ENCODE measurements at regions not wholly inside any gene's neighbourhood (a gene's known extent, or its start where the extent isn't known, plus 50 kb on each side); places are given as distances from the start of the nearest gene placed in this dataset.

DNA sequence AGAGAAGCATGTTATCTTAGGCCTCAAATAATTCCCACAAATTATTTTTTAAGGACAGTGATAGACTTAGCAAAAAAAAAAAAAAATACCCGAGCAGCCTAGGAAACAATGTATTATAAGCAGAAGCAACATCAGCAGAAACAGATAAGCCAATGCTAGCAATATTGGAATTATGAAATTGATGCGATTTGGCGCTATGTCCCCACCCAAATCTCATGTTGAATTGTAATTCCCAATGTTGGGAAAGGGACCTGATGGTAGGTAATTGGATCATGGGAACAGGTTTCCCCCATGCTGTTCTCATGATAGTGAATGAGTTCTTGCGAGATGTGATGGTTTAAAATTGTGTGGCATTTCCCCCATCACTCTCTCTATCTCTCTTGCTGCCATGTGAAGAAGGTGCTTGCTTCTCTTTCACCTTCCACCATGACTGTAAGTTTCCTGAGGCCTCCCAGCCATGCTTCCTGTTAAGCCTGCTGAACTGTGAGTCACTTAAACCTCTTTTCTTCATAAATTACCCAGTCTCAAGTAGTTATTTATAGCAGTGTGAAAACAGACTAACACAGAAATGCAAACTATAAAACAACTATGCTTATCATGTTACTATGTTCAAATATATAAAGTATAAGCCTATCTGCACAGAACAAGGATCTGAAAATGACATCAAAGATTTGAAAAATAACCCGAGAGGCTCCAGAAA, 75.6 kb upstream of the HIVEP3 start:
- no peak overlapping the region for H3K27ac ChIP-seq
- H3K4me2 ChIP-seq = no peak overlapping the region
- WGBS (ENCODE audit: low lambda C conversion rate, missing lambda C conversion rate) = 91% methylated on average over 5 of the region's 5 CpGs
- no peak overlapping the region for H3K4me3 ChIP-seq
- DNase-seq (ENCODE audit: low spot score) = no peak
- no peaks in the 10 kb centered on the region for H3K9me3 ChIP-seq (ENCODE audit: low read depth)
- no peaks in the 10 kb centered on the region for H4K20me1 ChIP-seq (ENCODE audit: insufficient read depth, poor library complexity, severe bottlenecking)
- H3K27me3 ChIP-seq = no peaks in the 10 kb centered on the region
- TF ChIP-seq, protein P1, sequence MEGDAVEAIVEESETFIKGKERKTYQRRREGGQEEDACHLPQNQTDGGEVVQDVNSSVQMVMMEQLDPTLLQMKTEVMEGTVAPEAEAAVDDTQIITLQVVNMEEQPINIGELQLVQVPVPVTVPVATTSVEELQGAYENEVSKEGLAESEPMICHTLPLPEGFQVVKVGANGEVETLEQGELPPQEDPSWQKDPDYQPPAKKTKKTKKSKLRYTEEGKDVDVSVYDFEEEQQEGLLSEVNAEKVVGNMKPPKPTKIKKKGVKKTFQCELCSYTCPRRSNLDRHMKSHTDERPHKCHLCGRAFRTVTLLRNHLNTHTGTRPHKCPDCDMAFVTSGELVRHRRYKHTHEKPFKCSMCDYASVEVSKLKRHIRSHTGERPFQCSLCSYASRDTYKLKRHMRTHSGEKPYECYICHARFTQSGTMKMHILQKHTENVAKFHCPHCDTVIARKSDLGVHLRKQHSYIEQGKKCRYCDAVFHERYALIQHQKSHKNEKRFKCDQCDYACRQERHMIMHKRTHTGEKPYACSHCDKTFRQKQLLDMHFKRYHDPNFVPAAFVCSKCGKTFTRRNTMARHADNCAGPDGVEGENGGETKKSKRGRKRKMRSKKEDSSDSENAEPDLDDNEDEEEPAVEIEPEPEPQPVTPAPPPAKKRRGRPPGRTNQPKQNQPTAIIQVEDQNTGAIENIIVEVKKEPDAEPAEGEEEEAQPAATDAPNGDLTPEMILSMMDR (IDR thresholded peaks at IDR 0.05; ENCODE audit: poor library complexity) = no peak
- no peak for TF ChIP-seq EZH2phosphoT487 (IDR thresholded peaks at IDR 0.05; ENCODE audit: low read depth, severe bottlenecking, unreplicated experiment)
- no peak for TF ChIP-seq EZH2 (IDR thresholded peaks at IDR 0.05; ENCODE audit: borderline replicate concordance)
- H3K4me1 ChIP-seq (ENCODE audit: insufficient read depth) = no peaks in the 10 kb centered on the region
- H3K9me2 ChIP-seq (replicated peaks; ENCODE audit: insufficient read depth) = no peaks in the 10 kb centered on the region
- no peaks in the 10 kb centered on the region for H3K79me2 ChIP-seq
- H2AFZ ChIP-seq = no peak overlapping the region
- H3K36me3 ChIP-seq (replicated peaks; ENCODE audit: insufficient read depth, low read depth) = no peaks in the 10 kb centered on the region

DNA sequence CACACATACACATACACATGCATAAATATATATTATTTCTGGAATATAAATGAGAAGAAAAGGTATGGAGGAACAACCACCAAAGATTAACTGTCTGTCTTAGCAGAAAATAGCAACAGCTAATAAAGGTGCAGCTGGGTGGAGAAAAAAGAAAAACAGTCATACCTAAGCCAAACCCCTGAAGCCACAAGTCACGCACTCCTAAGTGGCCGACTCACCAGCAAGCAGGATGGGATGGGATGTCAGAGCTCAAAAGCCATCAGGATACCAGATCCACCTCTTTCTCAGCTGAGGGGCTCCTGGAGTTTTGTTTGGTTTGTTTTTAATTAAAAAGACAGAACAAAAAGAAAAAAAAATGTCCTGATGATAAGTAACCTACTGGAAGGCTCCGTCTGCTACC, 64.7 kb upstream of the HIVEP3 start:
- no peak for TF ChIP-seq EZH2phosphoT487 (IDR thresholded peaks at IDR 0.05; ENCODE audit: low read depth, severe bottlenecking, unreplicated experiment)
- TF ChIP-seq EZH2 (IDR thresholded peaks at IDR 0.05; ENCODE audit: borderline replicate concordance) = no peak
- TF ChIP-seq, protein P1 (IDR thresholded peaks at IDR 0.05; ENCODE audit: poor library complexity) = no peak
- H3K27me3 ChIP-seq = no peaks in the 10 kb centered on the region
- no peak overlapping the region for H3K4me3 ChIP-seq
- H3K4me1 ChIP-seq (ENCODE audit: insufficient read depth) = no peaks in the 10 kb centered on the region
- DNase-seq (ENCODE audit: low spot score) = no peak
- H3K27ac ChIP-seq = no peak overlapping the region
- H2AFZ ChIP-seq = no peak overlapping the region
- no peaks in the 10 kb centered on the region for H3K9me3 ChIP-seq (ENCODE audit: low read depth)
- no peaks in the 10 kb centered on the region for H4K20me1 ChIP-seq (ENCODE audit: insufficient read depth, poor library complexity, severe bottlenecking)
- H3K9me2 ChIP-seq (replicated peaks; ENCODE audit: insufficient read depth) = no peaks in the 10 kb centered on the region
- H3K4me2 ChIP-seq = no peak overlapping the region
- no peaks in the 10 kb centered on the region for H3K79me2 ChIP-seq
- no peaks in the 10 kb centered on the region for H3K36me3 ChIP-seq (replicated peaks; ENCODE audit: insufficient read depth, low read depth)
- WGBS (ENCODE audit: low lambda C conversion rate, missing lambda C conversion rate) = 88% methylated on average over 3 of the region's 3 CpGs

DNA sequence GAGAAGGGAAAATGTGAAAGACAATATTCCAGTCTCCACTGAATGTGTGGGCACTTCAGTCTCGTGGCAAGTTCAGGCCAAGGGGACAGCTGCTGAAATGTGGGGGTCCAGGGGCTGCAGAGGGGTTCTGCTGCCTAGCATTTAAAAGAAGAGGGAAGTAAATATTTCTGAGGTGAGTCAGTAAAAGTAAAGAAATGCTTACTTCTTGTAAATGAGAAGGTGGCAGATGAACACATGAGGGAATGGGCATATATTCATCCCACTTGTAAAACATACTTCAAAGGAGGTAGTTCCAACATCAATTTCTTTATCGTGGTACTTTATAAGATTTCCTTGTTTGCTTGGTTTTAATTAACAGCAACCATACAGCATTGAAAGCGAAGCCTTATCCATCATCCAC, 63.1 kb upstream of the HIVEP3 start:
- no peaks in the 10 kb centered on the region for H3K4me1 ChIP-seq (ENCODE audit: insufficient read depth)
- H4K20me1 ChIP-seq (ENCODE audit: insufficient read depth, poor library complexity, severe bottlenecking) = no peaks in the 10 kb centered on the region
- no peak overlapping the region for H3K4me3 ChIP-seq
- no peaks in the 10 kb centered on the region for H3K9me2 ChIP-seq (replicated peaks; ENCODE audit: insufficient read depth)
- H3K27me3 ChIP-seq = no peaks in the 10 kb centered on the region
- no peak overlapping the region for H2AFZ ChIP-seq
- no peaks in the 10 kb centered on the region for H3K9me3 ChIP-seq (ENCODE audit: low read depth)
- TF ChIP-seq EZH2phosphoT487 (IDR thresholded peaks at IDR 0.05; ENCODE audit: low read depth, severe bottlenecking, unreplicated experiment) = no peak
- TF ChIP-seq, protein P1 (IDR thresholded peaks at IDR 0.05; ENCODE audit: poor library complexity) = no peak
- TF ChIP-seq EZH2 (IDR thresholded peaks at IDR 0.05; ENCODE audit: borderline replicate concordance) = no peak
- DNase-seq (ENCODE audit: low spot score) = no peak
- no peak overlapping the region for H3K4me2 ChIP-seq
- no peaks in the 10 kb centered on the region for H3K79me2 ChIP-seq
- H3K27ac ChIP-seq = no peak overlapping the region
- WGBS (ENCODE audit: low lambda C conversion rate, missing lambda C conversion rate) = 81% methylated on average over 3 of the region's 3 CpGs
- H3K36me3 ChIP-seq (replicated peaks; ENCODE audit: insufficient read depth, low read depth) = no peaks in the 10 kb centered on the region

All from hepatocyte (in vitro differentiated cells).